GM19372 (cell line): ENCODE measurements at regions not wholly inside any gene's neighbourhood (a gene's known extent, or its start where the extent isn't known, plus 50 kb on each side); places are given as distances from the start of the nearest gene placed in this dataset.

Experiments
- ATAC-seq: cut with Tn5 transposase; IDR thresholded peaks from one replicate; pipeline ENCODE4 v1.9.1; 2021; ENCODE audit warnings: mild to moderate bottlenecking, low read depth, moderate library complexity; ENCODE audit not compliant: unreplicated experiment

DNA sequence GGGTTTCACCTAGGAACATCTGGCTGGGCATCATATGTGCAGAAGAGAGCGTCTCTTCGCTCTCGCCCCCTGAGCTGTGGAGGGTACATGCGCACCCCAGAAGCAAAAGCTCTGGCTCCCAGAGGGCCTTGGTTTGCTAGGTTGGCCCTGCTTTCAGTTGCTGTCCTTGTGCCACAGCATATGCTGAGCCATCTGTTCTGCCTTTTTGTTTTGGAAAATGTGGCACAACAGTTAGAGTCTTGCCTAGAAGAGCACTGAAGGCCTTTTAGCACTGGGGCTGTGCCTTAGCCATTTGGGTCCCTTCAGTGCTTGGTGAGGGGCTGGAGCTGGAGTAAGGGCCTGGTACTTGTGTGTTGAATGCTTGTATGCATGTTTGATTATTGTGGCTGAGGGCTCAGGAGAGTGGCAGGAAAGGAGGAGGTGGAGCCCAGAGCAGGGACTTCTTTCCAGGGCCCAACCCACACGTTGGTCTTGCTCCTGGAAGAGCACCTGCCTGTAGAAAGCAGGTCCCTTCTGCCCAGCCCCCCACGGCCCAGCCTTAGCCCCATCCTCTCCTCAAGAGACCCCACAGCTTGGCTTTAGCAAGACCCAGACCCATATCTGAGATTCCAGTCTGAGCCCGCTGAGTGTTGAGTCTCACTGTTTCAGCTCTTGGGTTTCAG lies 113.7 kb downstream of the SLC25A47 start:
- ATAC-seq = no peak

DNA sequence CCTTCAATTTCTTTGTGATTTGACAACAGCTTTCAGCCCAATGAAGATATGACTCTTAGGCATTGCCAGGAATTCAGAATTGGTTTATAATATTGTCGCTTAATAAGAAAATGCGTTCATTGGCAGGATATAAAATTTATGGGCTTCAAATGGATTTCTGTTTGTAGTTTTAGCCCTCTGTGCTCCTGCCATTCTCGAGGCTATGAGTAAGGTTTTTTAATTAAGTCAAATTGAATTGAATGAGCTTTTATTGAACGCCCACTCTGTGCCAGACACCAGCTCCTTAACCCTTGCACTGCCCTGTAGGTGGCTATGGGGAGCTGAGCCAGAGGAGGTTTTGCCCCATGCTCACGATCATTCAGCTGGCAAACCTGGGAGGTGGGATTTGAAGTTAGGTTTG lies 115.1 kb downstream of the SLC25A47 start:
- ATAC-seq = no peak

DNA sequence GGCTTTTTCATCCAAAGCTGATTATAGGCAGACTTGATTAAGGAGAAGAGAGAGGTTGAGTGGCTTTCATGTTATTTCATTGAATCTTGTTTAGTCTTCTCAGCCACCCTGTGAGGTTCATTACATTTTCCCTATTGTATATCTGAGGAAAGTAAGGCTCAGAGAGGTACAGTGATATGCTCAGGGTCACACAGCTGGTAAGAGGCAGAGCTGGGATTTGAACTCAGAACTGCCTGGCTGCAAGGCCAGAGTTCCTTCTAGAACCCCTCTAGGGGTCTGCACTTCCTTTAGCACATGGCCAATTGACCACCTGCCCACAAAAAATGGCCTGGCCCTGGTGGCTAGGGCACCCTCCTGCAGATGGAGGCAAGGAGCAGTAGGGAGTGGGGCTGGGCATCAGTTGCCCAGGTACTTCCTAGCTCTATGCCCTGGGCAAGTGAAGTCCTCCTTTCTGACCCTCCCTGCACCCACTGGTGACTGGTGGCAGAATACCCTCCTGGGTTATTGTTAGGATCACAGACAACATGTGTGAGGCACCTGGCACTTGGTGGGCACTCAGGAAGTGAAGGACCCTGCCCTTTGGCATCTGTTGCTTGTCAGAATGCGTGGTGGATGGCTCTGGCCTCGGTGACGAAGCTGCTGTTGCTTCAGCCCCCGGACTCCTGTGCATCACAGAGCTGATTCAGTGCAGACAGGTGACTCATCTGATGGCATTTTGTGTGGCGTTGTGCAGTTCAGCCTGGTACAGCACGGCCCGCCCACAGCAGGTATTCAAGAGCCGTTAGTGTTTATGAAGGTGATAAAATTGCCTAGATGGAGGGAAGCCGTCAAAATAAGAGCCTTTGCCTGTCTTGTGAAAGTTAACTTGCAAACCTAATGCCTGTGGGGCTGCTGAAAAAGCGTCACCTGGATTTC lies 115.8 kb downstream of the SLC25A47 start:
- ATAC-seq = no peak

DNA sequence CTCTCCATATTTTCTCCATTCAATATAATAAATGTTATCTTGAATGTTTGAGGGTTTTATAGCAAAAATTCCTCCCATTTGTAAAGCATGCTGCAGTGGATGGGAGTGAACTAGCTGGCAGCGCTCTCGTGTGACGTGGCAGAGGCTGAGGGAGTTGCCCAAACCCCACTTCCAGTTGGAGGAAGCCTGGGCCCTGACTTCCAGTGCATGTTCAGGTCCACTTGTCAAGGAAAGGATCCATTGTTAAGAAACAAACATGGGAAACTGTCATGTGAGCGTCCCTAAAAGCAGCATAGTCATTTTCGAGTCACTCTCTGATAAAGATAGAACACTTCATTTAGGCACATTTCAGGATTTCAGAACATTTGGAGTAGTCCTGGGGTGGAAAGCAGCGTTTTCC lies 116.6 kb downstream of the SLC25A47 start:
- ATAC-seq = no peak

DNA sequence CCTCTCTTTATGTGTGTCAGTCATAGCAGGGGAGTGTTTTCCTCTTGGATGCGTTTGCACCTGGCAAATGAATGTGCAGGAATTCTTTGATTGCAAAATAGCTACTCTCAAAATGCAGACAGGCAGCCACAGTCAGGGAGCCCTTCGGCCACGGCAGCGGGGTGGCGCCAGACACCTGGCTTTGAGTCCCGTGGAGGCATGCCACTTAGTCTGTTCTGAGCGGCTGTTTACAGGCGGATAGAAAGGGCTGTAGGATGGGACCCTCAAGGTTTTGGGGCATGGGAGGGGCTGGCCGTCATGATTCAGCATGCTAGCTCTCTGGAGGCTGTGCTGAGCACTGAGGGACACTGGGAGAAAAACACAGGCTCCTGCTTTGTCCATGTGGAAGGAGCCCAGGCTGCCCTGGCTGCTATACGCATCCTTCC lies 117.1 kb downstream of the SLC25A47 start:
- ATAC-seq = no peak

DNA sequence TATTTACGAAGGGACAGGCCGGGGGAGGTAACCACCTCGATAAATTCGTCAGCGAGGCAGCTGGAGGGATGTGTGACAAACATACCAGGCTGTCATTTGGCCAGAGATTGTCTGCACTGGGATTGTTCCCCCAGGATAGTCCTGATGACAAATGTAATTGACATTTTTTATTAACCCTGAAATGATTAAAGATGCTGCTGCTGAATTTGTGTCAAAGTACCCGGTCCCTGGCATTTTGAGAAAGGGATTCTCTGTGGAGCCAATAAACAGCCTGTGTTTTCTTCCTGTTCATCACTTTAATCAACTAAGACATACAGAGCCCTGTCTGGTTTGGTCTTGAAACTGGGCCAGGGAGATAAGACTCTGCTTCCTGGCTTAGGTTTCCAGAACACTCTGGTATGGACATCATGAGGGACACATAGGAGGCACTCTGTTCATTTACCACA lies 117.6 kb downstream of the SLC25A47 start:
- ATAC-seq = no peak

DNA sequence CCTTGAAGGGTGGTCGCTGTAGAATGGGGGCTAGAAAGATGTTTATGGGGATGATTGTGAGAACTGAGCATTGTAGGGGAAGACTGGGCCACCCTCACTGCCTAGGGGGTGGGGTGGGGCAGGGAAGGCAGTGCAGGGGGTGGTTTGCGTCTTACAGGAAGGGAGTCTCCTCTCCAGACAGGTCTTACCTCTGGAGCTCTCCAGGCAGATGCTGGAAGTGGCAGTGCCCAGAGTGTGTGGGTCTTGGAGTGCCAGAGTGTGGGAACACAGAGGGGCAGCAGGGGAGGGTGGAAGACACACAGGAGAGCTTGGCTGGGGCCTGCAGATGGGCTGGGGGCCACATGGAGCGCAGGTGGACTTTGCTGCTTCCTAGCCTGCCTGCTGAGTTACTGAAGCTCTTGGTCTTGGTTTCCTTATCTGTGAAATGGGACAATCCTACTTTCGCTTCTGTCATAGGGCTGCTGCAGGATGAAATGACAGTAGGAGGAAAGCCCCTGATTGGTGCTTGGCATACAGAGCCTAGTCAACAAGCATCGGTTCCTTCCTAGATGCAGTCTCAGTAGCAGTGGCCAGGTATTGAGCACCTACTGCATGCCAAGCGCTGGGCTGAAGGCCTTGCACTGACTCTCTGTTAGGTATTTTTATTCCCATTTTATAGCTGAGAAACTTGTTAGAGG lies 118.3 kb downstream of the SLC25A47 start:
- ATAC-seq = no peak

DNA sequence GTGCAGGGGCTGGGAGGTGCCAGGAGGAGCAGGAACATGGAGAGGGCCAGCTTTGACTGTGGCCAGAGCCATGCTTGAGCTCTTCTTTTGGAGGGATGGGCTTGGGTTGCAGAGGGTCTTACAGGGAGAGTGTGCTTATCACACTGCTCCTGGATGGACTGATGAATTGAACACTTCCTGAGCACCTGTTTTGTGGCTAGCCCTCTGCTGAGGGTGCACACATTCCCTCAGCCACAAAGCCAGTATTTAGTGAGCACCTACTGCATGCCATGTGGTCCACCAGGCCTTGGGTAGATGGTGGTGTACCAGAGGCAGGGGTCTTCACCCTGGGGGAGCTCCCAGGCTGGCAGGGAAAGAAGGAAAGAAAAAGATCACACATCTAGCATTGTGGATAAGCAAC lies 118.9 kb downstream of the SLC25A47 start:
- ATAC-seq = no peak

DNA sequence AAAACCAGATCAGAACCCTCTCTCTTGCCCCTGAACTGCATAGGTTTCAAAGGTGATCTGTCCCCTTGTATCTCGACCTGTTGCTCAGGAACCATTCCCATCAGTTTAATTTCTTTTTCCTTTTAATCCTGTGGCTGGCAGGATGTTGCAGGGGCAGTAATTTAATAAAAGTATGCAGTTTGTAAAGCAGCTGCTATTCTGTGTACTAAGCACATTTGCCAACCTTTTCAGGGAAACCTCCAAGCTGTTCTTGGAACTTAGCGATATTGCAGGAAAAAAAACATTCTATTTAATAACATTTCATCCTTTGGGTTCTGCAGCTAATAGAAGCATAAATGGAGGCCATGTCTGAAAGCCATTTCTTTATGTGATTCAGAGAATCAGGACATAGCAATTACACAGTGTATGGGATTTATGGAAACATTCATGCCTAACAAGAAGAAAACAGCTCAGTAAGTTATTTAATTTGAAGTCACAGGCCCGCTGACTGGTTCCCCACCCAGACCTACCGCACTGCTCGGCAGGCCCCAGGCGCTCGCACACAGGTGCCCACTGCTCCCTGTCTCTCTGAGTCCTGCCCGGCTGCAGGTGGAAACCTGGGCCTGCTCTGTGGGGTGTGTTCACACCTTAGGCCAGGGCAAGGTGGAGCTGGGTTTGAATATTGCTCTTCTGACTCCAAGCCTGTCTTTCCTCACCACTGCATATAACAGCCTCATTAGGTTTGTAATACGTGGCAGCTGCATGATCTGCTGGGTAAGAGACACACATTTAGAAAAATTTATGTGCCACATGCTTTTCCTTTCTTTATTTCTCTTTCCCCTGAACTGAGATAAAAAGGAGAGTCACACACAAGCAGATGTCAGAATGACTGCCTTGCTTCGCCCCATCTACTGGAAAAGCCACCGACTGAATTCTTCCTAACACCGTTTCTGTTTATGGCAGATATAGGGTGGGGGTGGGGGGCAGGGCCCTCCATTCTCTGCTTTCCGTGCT lies 119.7 kb downstream of the SLC25A47 start:
- ATAC-seq = no peak

DNA sequence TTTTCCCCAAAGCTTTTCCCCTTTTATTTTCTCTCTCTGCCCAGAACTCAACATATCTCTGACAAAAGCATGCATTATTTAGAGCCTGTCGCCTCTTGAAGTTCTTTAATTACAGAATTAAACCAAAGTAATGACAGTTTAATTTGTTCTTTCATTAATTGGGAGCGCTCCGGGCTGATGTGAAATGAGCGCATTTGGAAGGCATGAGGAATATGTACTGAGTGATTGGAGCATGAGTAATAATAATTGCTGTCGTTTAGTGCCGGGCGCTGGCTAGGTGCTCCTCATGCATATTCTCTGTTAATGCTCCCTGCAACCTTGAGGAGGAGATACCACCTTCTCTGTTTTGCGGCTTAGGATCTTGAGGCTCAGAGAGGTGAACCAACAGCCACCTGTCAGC lies 120.5 kb downstream of the SLC25A47 start:
- ATAC-seq = no peak

DNA sequence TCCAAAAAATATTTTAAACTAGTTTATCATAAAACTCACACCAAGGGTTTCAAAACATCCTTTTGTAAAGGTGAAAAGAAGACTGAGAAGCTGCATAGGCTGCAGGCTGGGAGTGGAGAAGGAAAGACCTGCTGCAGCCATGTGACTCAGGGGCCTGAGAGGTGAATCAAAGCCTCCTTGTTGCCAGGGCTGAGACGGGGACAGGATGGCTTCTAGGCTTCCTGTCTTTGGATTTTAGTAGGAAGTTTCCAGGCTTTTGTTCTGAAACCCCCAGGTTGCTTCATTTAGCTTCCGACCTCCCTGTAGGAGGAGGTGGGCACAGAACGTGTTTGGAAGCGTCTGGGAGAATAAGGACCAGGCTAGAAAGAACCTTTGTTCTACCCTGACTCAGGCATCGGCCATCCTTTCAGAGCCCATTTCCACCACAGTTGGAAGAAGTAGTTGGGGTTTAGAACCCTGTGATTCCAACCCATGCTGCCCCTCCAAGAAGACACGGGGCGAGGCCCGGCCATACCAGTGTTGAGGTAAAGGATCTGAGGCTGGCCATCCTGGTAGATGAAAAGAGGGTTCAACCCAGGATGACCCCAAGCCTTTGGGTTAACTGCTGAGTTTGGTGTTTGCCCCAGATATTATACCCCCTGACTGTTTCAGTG lies 122.4 kb downstream of the SLC25A47 start:
- ATAC-seq = no peak

DNA sequence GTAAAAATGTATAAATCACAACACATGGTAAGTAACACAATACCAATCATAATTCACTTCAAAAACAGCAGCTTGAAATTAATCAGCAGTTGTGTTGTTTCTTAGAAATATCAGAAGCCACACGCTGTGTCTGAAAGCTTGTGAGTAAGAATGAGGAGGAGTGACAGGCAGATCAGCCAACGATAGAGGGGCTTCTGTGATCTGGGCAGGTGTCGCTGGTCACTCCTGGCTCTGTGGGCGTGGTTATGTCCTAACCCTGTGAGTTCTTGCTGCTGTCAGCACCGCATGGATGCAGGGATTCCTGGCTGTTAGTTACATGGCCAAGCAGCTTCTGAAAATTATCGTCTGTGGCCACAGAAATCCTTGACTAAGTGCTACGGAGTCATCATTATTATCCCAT lies 123.4 kb downstream of the SLC25A47 start:
- ATAC-seq = no peak

DNA sequence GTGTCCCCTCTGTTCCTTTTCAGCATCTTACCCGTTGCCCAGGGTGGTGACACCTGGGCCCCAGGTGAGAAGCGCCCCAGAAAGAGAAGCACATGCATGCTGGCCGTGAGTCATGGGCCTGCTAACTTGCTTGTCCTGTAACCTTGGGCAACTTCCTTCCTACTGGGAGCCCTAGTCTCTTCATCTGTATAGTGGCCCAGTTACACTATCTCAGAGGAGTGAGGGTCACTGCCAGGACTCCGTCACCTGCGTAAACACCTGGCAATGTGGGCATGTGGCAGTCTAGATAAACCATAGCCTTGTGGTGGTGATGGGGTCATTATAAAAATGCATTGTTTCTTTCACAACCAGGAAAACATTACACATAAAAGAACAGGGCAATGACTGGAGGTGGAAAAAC lies 125.2 kb downstream of the SLC25A47 start:
- ATAC-seq = no peak

DNA sequence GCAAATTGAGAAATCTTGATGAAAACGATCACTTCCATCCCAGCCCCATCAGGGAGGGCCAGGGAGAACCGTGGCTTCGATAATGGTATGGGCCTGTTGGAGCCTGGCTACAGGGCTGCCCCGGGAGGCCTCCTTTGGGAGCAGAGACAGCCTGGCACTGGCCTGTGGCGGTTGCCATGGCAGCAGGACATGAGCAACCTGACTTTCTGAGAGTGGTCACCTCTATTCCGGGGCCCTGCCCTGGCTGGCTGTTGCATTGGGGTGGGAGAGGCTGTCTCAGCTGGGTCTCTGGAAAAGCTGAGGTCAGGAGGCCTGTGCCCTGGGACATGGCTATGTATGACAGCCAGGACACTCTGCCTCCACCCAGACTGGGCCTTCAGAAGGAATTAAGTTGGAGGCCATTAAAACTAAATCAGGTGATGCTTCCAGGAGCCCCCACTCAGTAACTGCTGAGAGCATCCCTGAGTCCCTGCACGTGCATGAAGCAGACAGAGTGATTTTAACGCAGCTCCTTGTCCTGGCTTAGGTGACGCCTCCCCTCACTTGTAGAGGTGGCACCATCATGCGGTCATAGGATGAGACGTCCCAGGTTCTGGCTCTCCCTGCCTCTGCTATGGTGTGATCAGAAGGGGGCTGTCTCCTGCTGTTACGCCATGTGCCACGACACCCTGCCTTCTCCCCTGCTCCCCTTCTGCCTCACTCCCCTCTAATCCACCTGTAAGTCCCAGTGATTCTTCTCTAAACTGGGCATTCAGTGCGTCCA lies 126.3 kb downstream of the SLC25A47 start:
- ATAC-seq = no peak

DNA sequence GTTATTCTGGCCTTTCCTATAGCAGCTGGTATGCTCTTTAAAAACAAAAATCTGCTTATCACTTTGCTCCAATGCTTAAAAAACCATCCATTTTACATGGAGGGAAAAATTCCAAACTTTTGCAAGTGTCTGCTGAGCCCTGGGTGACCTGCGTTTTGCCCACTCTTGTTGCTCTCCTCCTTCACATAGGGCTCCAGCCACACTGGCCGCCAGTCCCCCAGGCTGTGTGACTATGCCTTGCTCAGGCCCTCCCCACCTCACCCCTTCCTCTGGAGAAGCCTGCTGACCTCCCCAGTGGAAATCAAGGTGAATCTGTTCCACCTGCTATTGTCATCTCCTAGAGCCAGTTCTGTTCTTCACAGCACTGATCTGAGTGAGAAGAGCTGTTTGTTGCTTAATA lies 126.9 kb downstream of the SLC25A47 start:
- no peak for ATAC-seq

DNA sequence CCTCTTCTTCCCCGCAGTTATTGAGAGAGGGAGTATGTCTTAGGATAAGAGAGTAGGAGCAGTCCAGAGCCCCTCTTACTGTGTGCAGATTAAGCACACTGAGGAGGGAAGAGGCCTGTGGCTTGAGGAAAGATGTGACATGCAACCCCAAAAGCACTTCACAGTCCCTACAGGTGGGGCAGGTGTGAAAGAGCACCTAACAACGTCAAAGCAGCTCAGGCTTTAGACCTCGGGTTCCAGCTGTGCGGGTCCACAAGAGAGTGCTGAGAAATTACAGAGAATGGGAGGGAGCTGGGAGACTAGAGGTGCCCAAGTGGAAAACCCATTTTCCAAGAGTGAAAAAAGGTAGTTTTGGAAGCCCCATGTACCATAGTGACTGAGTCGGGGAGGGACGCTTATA lies 127.6 kb downstream of the SLC25A47 start:
- no peak for ATAC-seq

DNA sequence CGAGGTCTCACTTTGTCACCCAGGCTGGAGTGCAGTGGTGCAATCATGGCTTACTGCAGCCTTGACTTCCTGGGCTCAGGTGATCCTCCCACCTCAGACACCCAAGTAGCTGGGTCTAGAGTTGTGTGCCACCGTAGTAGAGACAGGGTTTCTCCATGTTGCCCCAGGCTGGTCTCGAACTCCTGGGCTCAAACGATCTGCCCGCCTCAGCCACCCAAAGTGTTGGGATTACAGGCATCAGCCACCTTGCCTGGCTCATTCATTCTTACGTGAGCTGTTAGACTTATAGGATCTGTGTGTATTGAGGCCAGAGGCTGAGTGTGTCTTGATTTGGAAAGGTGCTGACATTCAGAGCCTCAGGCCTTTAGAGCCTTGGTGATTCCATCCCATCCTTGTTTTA lies 128.1 kb downstream of the SLC25A47 start:
- ATAC-seq = no peak

DNA sequence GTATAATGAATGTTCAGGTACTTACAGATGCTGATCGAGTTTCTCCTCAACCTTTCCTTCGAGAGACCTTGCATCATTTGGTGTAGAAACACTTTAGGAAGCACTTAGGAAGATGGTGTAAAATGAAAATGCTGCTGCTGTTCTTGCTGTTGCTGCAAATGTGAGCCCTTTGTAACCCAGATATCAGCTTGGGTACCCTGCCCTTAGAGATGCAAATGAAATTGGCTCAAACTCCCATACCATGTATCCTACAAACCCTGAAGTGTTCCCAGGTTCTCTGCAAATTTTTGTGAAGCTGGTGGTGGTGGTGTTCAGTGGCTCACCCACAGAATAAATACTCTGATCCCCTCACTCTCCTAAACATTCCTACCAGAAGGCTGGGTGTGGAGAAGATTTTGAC lies 130.8 kb downstream of the SLC25A47 start:
- ATAC-seq = no peak

DNA sequence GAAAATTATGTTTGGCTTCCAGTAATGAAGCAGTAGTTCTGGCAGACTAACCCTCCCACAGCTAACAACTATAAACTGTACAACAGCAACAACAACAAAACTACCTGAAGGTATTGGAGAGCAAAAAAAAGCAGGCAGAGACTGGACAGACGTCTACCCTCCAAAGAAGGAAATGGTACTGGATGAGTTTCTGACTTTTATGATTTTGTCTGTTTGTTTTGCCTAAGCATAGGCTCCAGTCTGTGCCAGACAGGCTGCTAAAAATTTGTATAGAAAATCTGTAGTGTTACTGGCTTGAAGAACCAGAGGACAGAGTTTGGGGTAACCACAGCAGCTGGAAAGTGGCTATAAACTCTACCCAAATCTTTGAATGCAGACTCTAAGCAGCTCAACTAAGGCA lies 131.3 kb downstream of the SLC25A47 start:
- no peak for ATAC-seq
